Ishikawa (cell line): ENCODE measurements at regions not wholly inside any gene's neighbourhood (a gene's known extent, or its start where the extent isn't known, plus 50 kb on each side); places are given as distances from the start of the nearest gene placed in this dataset.

Experiments used
- CEBPB ChIP-seq: IDR thresholded peaks from 2 replicates; pipeline ENCODE4 v1.6.1; 2012
- EGR1 ChIP-seq: IDR thresholded peaks from 2 replicates; pipeline ENCODE4 v1.6.1; 2012
- EP300 ChIP-seq: IDR thresholded peaks from 2 replicates; pipeline ENCODE4 v1.6.1; 2012; ENCODE audit warnings: borderline replicate concordance
- FOXM1 ChIP-seq: IDR thresholded peaks from 2 replicates; pipeline ENCODE4 v1.6.1; 2012; ENCODE audit warnings: low read depth, borderline replicate concordance
- MAX ChIP-seq: IDR thresholded peaks from 2 replicates; pipeline ENCODE4 v1.6.1; 2012
- RAD21 ChIP-seq: IDR thresholded peaks from 2 replicates; pipeline ENCODE4 v1.6.1; 2012; ENCODE audit warnings: low read depth
- TAF1 ChIP-seq: IDR thresholded peaks from 2 replicates; pipeline ENCODE4 v1.6.1; 2012; ENCODE audit warnings: low read depth, mild to moderate bottlenecking
- TEAD4 ChIP-seq: IDR thresholded peaks from 2 replicates; pipeline ENCODE4 v1.6.1; 2012
- YY1 ChIP-seq: IDR thresholded peaks from 2 replicates; pipeline ENCODE4 v1.6.1; 2012; ENCODE audit warnings: low read depth
- ZBTB7A ChIP-seq: IDR thresholded peaks from 2 replicates; pipeline ENCODE4 v1.6.1; 2012; ENCODE audit warnings: low read depth

- TF ChIP-seq CEBPB (no peak), ZBTB7A (no peak), YY1 (no peak), MAX (no peak), EP300 (no peak), TAF1 (no peak), TEAD4 (no peak), EGR1 (no peak), FOXM1 (no peak), RAD21 (no peak)
Observed at GRCh38 chr11:98289617-98290263, 731.0 kb upstream of the CNTN5 start.
